SIG-M5 (cell line): ENCODE measurements at regions not wholly inside any gene's neighbourhood (a gene's known extent, or its start where the extent isn't known, plus 50 kb on each side); places are given as distances from the start of the nearest gene placed in this dataset.
"Not testable (repeated sequence)": the region's sequence is repeated elsewhere in the genome, so short reads cannot be mapped to it uniquely, and the experiment has no call there.

ENCODE experiments used
- DNase-seq: peaks from one replicate; lab custom pipeline; 2025; lab: John Stamatoyannopoulos, UW

DNA sequence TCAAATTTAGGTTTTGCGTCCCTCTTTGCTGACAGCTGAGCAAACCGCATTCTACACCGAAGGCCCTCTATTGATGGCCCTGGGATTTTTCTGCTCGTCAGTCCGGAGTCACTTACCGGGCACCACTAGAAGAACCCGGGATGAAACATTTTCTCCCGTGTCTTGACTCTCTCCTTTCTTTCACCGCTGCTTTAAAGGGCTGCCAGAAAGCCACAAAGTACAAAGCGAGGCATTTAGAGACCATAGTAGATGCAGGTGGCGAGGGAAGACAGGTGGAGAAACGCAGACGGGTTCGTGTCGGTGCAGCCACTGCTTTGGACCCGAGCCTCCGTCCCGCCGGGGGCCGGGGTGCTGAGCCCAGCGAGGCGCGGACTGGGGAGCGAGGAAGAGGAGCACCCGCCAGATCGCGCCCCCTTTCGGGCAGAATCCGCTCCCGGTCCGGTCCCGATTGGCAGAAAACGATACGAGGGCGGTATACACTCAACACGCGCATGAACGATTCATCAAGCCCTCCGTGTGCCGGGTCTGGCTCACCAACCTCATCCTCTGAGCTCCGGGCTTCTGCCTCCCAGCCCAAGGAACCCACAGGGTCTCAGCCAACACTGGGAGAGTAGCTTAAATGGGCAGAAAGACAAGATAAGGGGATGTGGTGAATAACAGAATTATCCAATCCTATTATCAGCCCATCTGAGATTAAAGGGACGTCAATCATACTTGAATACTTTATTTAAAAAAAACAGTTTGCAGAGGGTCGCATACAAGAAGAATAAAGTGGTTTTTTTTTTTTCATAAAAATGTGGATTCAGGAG, 84.9 kb downstream of the TRIM27 start:
- peak; percentile 45 for DNase-seq

GRCh38 chr6:28839443-28840120, 84.2 kb downstream of the TRIM27 start:
- no peak for DNase-seq

GRCh38 chr6:28841290-28841689, 82.5 kb downstream of the TRIM27 start:
- no peak for DNase-seq

DNA sequence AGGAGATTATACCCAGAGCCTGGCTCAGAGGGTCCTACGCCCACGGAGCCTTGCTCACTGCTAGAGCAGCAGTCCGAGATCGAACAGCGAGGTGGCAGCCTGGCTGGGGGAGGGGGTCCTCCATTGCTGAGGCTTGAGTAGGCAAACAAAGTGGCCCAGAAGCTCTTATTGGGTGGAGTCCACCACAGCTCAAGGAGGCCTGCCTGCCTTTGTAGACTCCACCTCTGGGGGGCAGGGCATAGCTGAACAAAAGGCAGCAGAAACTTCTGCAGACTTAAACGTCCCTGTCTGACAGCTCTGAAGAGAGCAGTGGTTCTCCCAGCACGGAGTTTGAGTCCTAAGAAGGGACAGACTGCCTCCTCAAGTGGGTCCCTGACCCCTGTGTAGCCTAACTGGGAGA, 75.0 kb downstream of the TRIM27 start:
- DNase-seq: not testable (repeated sequence)
